ENCODE measurements at regions not wholly inside any gene's neighbourhood (a gene's known extent, or its start where the extent isn't known, plus 50 kb on each side); places are given as distances from the start of the nearest gene placed in this dataset.

GRCh38 chr18:32576296-32576916, 105.7 kb upstream of the GAREM1 start:
- no peak for DNase-seq (ENCODE audit: low read depth)
- peak; percentile 13 for TF ChIP-seq CTCF (IDR thresholded peaks at IDR 0.05; ENCODE audit: control insufficient read depth, insufficient read depth, low read depth, low read length, missing control alignments)
- no peak overlapping the region for H3K4me3 ChIP-seq (ENCODE audit: control insufficient read depth, low read depth, low read length)

- DNase-seq (ENCODE audit: low read depth) = no peak
- no peak overlapping the region for H3K4me3 ChIP-seq (ENCODE audit: control insufficient read depth, low read depth, low read length)
- no peak for TF ChIP-seq CTCF (IDR thresholded peaks at IDR 0.05; ENCODE audit: control insufficient read depth, insufficient read depth, low read depth, low read length, missing control alignments)
Measured at GRCh38 chr18:32566960-32567359, 96.3 kb upstream of the GAREM1 start.

- no peak overlapping the region for H3K4me3 ChIP-seq (ENCODE audit: control insufficient read depth, low read depth, low read length)
- no peak for TF ChIP-seq CTCF (IDR thresholded peaks at IDR 0.05; ENCODE audit: control insufficient read depth, insufficient read depth, low read depth, low read length, missing control alignments)
- DNase-seq (ENCODE audit: low read depth) = no peak
Measured at GRCh38 chr18:32553640-32554365, 83.1 kb upstream of the GAREM1 start.

- H3K4me3 ChIP-seq (ENCODE audit: control insufficient read depth, low read depth, low read length) = no peak overlapping the region
- no peak for TF ChIP-seq CTCF (IDR thresholded peaks at IDR 0.05; ENCODE audit: control insufficient read depth, insufficient read depth, low read depth, low read length, missing control alignments)
- DNase-seq (ENCODE audit: low read depth) = no peak
Measured at GRCh38 chr18:32553174-32553573, 82.5 kb upstream of the GAREM1 start.

- DNase-seq (ENCODE audit: low read depth) = peak; percentile 31
- TF ChIP-seq CTCF (IDR thresholded peaks at IDR 0.05; ENCODE audit: control insufficient read depth, insufficient read depth, low read depth, low read length, missing control alignments) = peak; percentile 70
Measured at GRCh38 chr18:32552421-32553030, 81.8 kb upstream of the GAREM1 start.

GRCh38 chr18:32550963-32551362, 80.3 kb upstream of the GAREM1 start:
- H3K4me3 ChIP-seq (ENCODE audit: control insufficient read depth, low read depth, low read length) = no peak overlapping the region
- DNase-seq (ENCODE audit: low read depth) = no peak
- peak; percentile 10 for TF ChIP-seq CTCF (IDR thresholded peaks at IDR 0.05; ENCODE audit: control insufficient read depth, insufficient read depth, low read depth, low read length, missing control alignments)

More at GRCh38 chr18:32552421-32553030, 81.8 kb upstream of the GAREM1 start:
- no peak overlapping the region for H3K4me3 ChIP-seq (ENCODE audit: control insufficient read depth, low read depth, low read length)
